ENCODE measurements at regions not wholly inside any gene's neighbourhood (a gene's known extent, or its start where the extent isn't known, plus 50 kb on each side); places are given as distances from the start of the nearest gene placed in this dataset.

- TF ChIP-seq CTCF (conservative IDR thresholded peaks at IDR 0.05; ENCODE audit: low read depth, low read length) (no peak), EZH2 (IDR thresholded peaks at IDR 0.05; ENCODE audit: borderline replicate concordance, low read depth, low read length, poor library complexity, severe bottlenecking) (no peak)
Observed at GRCh38 chr5:101543780-101544179, 640.7 kb upstream of the ST8SIA4 start.

All from A673 (cell line).